PFSK-1 (cell line): ENCODE measurements at regions not wholly inside any gene's neighbourhood (a gene's known extent, or its start where the extent isn't known, plus 50 kb on each side); places are given as distances from the start of the nearest gene placed in this dataset.

Source experiments
- POLR2AphosphoS5 ChIP-seq: IDR thresholded peaks from 2 replicates; pipeline ENCODE4 v1.6.1; 2012; ENCODE audit warnings: low read depth, mild to moderate bottlenecking, control low read depth, low read length, moderate library complexity
- SIN3A ChIP-seq: IDR thresholded peaks from 2 replicates; pipeline ENCODE4 v1.6.1; 2012; ENCODE audit warnings: mild to moderate bottlenecking, low read length, moderate library complexity, borderline replicate concordance; ENCODE audit not compliant: insufficient read depth

GRCh38 chr3:18623220-18623619 lies 198.1 kb upstream of the SATB1 start:
- no peak for TF ChIP-seq SIN3A
- TF ChIP-seq POLR2AphosphoS5, result no peak
